GM12864 (cell line): ENCODE measurements at regions not wholly inside any gene's neighbourhood (a gene's known extent, or its start where the extent isn't known, plus 50 kb on each side); places are given as distances from the start of the nearest gene placed in this dataset.
"Not testable (repeated sequence)": the region's sequence is repeated elsewhere in the genome, so short reads cannot be mapped to it uniquely, and the experiment has no call there.

Source experiments
- DNase-seq: peaks from one replicate; pipeline ENCODE4 v3.0.0-alpha.2; 2011; ENCODE audit warnings: low read depth
- H3K4me3 ChIP-seq: 2 replicates; pipeline ENCODE4 v1.5.1; 2011; ENCODE audit warnings: mild to moderate bottlenecking, low read depth, low read length, control low read depth
- CTCF ChIP-seq: IDR thresholded peaks from 2 replicates; pipeline ENCODE4 v1.5.1; 2011; ENCODE audit warnings: low read depth, mild to moderate bottlenecking, moderate library complexity, low read length, control low read depth, inconsistent platforms; ENCODE audit errors: missing control alignments

- no peak for TF ChIP-seq CTCF
- no peak for DNase-seq
- no peak overlapping the region for H3K4me3 ChIP-seq
Observed at GRCh38 chr2:182506606-182507005, 79.8 kb upstream of the PDE1A start.

- not testable (repeated sequence) for H3K4me3 ChIP-seq, DNase-seq
Observed at GRCh38 chr2:182508583-182508982, 81.7 kb upstream of the PDE1A start.

GRCh38 chr2:182509216-182509615 lies 82.4 kb upstream of the PDE1A start:
- DNase-seq: no peak
- no peak for TF ChIP-seq CTCF
- H3K4me3 ChIP-seq: no peak overlapping the region

GRCh38 chr2:182521453-182522404 lies 94.9 kb upstream of the PDE1A start:
- TF ChIP-seq CTCF: no peak
- H3K4me3 ChIP-seq: no peak overlapping the region
- no peak for DNase-seq

- DNase-seq: no peak
- no peak overlapping the region for H3K4me3 ChIP-seq
- TF ChIP-seq CTCF: no peak
Observed at GRCh38 chr2:182522405-182522896, 95.6 kb upstream of the PDE1A start.

- no peak overlapping the region for H3K4me3 ChIP-seq
- TF ChIP-seq CTCF: no peak
- DNase-seq: no peak
Observed at GRCh38 chr2:182522972-182523473, 96.2 kb upstream of the PDE1A start.

- no peak for TF ChIP-seq CTCF
- no peak for DNase-seq
- no peak overlapping the region for H3K4me3 ChIP-seq
Observed at GRCh38 chr2:182530636-182531035, 103.8 kb upstream of the PDE1A start.
